BE2C (cell line): ENCODE measurements at regions not wholly inside any gene's neighbourhood (a gene's known extent, or its start where the extent isn't known, plus 50 kb on each side); places are given as distances from the start of the nearest gene placed in this dataset.

ENCODE experiments used
- DNase-seq: peaks from one replicate; pipeline ENCODE4 v3.0.0-alpha.2; 2020
- H3K27me3 ChIP-seq: fragments of 250-450 bp; sonication (Bioruptor Pico); 2 replicates; pipeline ENCODE4 v1.5.1; 2020; ENCODE audit warnings: mild to moderate bottlenecking
- H3K36me3 ChIP-seq: fragments of 250-450 bp; sonication (Bioruptor Pico); 2 replicates; pipeline ENCODE4 v1.5.1; 2020; ENCODE audit warnings: mild to moderate bottlenecking
- H3K4me1 ChIP-seq: fragments of 250-450 bp; sonication (Bioruptor Pico); 2 replicates; pipeline ENCODE4 v1.5.1; 2020
- H3K4me3 ChIP-seq: 2 replicates; pipeline ENCODE4 v1.5.1; 2011; ENCODE audit warnings: low read depth, low read length
- H3K9me3 ChIP-seq: fragments of 250-450 bp; sonication (Bioruptor Pico); 2 replicates; pipeline ENCODE4 v1.5.1; 2020
- CTCF ChIP-seq: IDR thresholded peaks from 2 replicates; pipeline ENCODE4 v1.5.1; 2012; ENCODE audit warnings: mild to moderate bottlenecking, low read depth, low read length

- Histone ChIP-seq H3K4me1 (peaks cover 16% of the 10 kb centered on the region), H3K36me3 (no peaks in the 10 kb centered on the region), H3K4me3 (no peak overlapping the region), H3K27me3 (no peaks in the 10 kb centered on the region), H3K9me3 (no peaks in the 10 kb centered on the region)
- TF ChIP-seq CTCF, result no peak
- no peak for DNase-seq
Measured at GRCh38 chr6:47133230-47134000, 91.3 kb upstream of the ADGRF1 start.

- no peak for TF ChIP-seq CTCF
- no peak overlapping the region for H3K4me3 ChIP-seq
- DNase-seq, result no peak
- no peaks in the 10 kb centered on the region for H3K36me3 ChIP-seq
- peaks cover 16% of the 10 kb centered on the region for H3K4me1 ChIP-seq
- no peaks in the 10 kb centered on the region for H3K27me3 ChIP-seq
- H3K9me3 ChIP-seq, result no peaks in the 10 kb centered on the region
Measured at GRCh38 chr6:47132724-47133123, 90.6 kb upstream of the ADGRF1 start.

- Histone ChIP-seq H3K4me1 (peaks cover 12% of the 10 kb centered on the region), H3K27me3 (no peaks in the 10 kb centered on the region), H3K9me3 (no peaks in the 10 kb centered on the region), H3K36me3 (no peaks in the 10 kb centered on the region), H3K4me3 (no peak overlapping the region)
- DNase-seq, result no peak
- TF ChIP-seq CTCF, result no peak
Measured at GRCh38 chr6:47131773-47132172, 89.6 kb upstream of the ADGRF1 start.

GRCh38 chr6:47130086-47130485, 88.0 kb upstream of the ADGRF1 start:
- peaks cover under 1% of the 10 kb centered on the region for H3K4me1 ChIP-seq
- TF ChIP-seq CTCF, result no peak
- H3K4me3 ChIP-seq, result no peak overlapping the region
- H3K9me3 ChIP-seq, result no peaks in the 10 kb centered on the region
- H3K36me3 ChIP-seq, result no peaks in the 10 kb centered on the region
- DNase-seq, result no peak
- no peaks in the 10 kb centered on the region for H3K27me3 ChIP-seq

GRCh38 chr6:47129129-47129528, 87.0 kb upstream of the ADGRF1 start:
- no peak overlapping the region for H3K4me3 ChIP-seq

More at GRCh38 chr6:47129129-47129528, 87.0 kb upstream of the ADGRF1 start:
- no peaks in the 10 kb centered on the region for H3K9me3 ChIP-seq
- DNase-seq, result no peak
- no peak for TF ChIP-seq CTCF
- no peaks in the 10 kb centered on the region for H3K27me3 ChIP-seq
- no peaks in the 10 kb centered on the region for H3K36me3 ChIP-seq
- H3K4me1 ChIP-seq, result no peaks in the 10 kb centered on the region
